ENCODE measurements at regions not wholly inside any gene's neighbourhood (a gene's known extent, or its start where the extent isn't known, plus 50 kb on each side); places are given as distances from the start of the nearest gene placed in this dataset.

- TF ChIP-seq CTCF (conservative IDR thresholded peaks at IDR 0.05; ENCODE audit: low read length) (no peak), EZH2phosphoT487 (IDR thresholded peaks at IDR 0.05; ENCODE audit: borderline replicate concordance, low read depth, low read length) (no peak)
These were observed 89.2 kb downstream of the FAM124B start for GRCh38 chr2:224312741-224313140.

All from OCI-LY7 (cell line).